GM18508 (cell line): ENCODE measurements at regions not wholly inside any gene's neighbourhood (a gene's known extent, or its start where the extent isn't known, plus 50 kb on each side); places are given as distances from the start of the nearest gene placed in this dataset.
"Not testable (repeated sequence)": the region's sequence is repeated elsewhere in the genome, so short reads cannot be mapped to it uniquely, and the experiment has no call there.

Experiments
- ATAC-seq: cut with Tn5 transposase; IDR thresholded peaks from one replicate; pipeline ENCODE4 v1.9.1; 2021; ENCODE audit warnings: moderate number of reproducible peaks; ENCODE audit not compliant: insufficient read depth, unreplicated experiment

DNA sequence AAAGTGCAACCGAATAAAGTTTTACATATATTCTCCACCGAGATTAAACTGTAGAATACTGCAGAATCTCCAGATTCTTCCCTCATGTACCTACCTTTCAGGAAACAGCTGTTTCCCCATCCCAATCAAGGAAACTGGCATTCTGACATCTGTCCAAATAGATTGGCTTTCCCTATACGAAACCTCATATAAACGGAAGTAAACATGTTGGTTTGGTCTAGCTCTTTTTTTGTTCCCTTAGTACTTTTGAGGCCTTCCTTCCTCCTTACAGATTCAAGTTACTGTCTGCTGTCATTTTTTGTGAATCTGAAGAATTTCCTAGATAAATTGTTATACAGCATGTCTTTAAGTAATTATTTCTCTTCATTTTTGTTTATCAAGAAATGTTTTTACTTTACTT is 554.6 kb downstream of the RPIA start:
- not testable (repeated sequence) for ATAC-seq

DNA sequence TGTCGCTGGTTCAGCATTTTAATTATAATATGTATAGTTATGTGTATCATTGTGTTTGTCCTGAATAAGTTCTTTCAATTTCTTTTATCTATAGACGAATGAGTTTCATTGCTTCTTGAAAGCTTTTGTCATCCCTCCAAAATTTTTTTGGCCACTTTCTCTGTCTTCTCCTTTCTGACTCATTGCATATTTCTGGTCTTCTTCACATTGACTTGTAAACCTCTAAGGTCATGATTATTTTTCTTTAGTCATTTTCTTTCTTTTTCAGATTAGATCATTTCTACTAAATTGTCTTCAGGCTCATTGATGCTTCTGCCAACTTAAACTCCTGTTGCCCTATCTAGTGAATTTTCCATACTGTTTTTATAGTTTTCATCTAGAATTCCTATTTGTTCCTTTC is 555.1 kb downstream of the RPIA start:
- ATAC-seq: not testable (repeated sequence)

DNA sequence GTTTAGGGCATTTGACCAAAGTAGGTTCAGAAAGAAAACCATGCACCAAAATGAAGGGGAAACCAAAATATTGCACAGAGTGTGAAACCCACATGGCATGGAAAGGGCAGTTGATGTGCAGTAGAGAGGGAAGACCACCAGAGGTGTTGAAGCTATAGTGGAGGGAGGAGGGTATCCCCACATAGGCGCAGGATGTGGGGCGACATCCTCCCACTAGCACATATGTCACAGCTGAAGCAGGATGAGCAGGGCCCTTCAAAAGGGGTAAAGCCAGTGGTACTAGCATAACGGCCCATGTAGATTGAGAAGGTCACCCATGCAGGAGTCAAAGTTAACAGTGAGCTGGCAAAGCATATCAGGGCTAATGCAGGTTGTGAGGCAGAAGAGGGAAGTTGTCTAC is 563.5 kb downstream of the RPIA start:
- not testable (repeated sequence) for ATAC-seq

DNA sequence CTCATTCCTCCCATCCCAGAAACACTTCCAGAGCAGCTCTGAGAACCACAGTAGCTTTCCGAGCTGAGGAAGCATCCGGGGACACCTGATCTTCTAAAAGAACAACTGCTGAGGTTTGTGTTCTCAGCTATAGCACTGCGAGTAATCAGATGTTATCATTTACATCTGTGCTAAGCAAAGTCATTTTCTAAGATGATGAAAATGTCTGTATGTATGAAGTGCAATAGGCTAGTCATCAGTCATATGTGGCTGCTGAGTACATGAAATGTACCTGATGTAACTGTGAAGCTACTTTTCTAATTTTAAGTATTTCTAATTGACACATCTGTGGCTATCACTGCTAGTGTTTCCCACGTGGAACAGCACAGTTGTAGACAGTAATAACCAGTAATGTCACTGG is 582.0 kb downstream of the RPIA start:
- ATAC-seq: not testable (repeated sequence)

DNA sequence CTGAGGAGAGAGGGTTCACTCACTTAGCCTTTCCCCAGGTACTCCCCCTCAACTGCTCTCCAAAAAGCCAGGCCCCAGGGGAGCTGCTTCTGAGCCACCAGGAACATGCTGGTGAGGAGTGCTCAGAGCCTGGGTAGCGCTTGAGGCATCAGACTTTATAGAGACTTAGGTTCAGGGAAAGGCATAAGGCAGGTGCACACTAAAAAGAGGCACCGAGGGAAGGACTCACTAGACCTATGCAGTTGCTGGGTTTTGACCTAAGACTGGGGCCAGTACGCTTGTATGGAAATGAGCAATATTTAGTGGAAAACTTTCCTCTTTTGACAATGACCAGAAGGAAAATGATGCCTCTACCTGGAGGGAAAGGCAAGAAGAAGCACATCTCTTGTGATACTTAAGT is 589.1 kb downstream of the RPIA start:
- ATAC-seq: not testable (repeated sequence)

DNA sequence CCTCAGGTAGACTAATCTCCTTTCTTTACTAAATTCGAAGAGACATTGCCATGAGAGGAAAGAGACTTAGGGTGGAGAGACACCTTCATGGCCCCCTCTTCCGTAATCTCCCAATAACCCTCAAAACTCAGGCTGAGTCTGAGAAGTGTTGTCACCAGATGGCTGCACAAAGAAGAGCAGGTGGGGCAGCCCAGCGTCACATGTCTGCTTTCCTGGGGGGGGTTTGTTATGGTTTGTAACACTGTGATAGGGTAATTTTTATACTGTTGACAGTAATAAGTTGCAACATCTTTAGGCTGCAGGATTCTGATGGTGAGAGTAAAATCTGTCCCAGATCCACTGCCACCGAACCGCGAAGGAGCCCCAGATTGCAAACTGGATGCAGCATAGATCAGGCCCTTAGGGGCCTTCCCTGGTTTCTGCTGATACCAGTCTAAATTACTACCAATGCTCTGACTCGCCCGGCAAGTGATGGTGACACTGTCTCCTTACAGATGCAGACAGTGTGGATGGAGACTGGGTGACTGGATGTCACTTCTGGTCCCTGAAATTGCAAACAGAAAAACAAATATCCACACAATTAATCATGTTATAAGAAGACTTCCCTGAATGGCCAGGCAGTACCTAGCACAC is 595.1 kb downstream of the RPIA start:
- not testable (repeated sequence) for ATAC-seq

DNA sequence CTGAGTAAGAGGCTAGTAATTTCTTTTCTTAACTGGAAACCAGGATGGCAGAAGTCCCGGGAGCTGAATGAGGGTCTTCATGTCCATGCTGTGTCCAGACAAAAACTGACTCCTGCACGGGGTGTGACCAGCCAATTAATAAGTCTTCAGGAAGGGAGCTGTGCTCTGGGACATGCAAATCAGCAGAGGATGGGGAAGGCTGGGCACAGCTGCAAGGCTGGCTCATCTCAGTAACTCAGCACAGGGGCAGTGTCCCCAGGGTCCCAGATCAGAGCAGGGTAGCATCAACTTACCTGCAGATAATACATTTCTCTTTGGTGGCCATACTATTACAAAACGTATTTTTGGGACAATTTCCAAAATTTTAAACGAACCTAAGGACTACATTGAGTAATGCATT is 595.6 kb downstream of the RPIA start:
- not testable (repeated sequence) for ATAC-seq

DNA sequence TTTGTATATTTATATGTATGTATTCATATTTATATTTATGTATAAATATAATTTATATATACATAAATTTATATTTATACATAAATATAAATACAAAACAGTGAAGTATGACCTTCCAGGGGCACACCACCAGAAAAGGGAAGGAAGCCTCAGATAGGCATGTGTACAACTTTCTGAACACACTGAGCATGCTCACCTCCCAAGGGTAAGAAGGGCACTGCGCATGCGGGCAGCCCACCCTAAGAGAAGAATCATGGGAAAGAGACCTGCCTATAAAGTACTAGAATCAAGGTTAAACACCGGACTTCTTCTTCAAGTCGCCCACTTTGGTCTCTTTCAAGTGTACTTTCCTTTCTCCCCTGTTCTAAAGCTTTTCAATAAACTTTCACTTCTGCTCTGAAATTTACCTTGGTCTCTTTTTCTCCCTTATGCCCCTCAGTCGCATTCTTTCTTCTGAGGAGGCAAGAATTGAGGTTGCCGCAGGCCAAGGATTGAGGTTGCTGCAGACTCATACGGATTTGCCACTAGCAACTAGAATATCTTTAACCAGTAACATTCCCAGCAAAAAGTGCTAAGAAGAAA is 600.3 kb downstream of the RPIA start:
- not testable (repeated sequence) for ATAC-seq

DNA sequence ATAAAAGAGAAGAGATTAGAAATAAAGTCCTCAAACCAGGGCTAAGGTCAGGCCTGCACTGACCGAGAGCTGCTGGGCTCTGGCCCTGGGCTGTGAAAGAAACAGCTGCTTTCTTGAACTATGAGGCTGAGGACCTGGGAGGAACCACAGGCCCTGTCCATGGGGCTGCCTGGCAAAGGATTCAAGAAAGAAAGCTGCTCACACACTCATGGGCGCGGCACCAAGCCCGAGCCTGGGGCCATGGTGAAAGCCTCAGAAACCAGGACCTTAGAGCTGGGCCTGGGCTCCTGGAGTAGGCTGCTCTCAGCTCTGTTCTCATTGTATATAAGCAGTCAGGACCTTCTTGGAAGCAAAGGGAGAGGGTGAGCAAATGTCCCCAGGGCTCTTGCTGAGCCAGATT is 601.9 kb downstream of the RPIA start:
- ATAC-seq: not testable (repeated sequence)

DNA sequence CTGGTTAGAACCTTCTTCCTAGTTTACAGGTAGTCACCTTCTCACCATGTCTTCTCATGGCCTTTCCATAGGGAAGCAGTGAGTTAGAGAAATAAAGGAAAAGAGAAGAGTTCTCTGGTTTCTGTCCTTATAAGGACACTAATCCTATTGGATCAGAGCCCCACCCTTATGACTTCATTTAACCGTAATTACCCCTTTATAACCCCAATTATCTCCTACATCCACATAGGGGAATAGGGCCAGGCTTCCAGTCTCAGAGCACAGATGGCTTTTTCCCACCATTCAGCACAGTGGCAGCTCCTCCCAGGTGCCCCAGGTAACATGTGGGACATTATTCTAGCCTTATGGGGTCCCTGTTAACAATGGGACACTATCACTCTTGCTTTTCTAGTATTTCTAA is 602.9 kb downstream of the RPIA start:
- not testable (repeated sequence) for ATAC-seq

DNA sequence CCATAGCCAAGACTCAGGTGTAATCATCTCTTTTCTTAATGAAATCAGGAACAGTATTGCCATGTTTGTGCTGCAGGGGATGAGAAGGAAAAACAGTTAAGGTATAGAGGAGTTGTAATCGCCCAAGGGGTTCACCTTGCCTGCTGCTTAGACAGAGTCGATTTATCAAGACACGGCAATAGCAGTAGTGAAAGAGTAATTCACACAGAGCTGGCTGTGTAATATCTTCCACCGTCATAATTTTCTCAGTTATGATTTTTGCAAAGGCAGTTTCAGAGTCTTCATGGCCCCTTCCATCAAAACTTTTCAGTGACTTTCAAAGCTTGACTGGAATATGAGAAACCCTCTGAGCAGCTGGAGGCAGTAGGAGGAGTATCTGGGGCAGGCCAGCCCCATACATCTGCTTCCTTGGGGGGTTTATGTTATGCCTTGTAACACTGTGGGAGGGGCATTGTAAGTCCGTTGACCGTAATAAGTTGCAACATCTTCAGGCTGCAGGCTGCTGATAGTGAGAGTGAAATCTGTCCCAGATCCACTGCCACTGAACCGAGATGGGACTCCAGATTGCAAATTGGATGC is 605.4 kb downstream of the RPIA start:
- ATAC-seq: not testable (repeated sequence)

DNA sequence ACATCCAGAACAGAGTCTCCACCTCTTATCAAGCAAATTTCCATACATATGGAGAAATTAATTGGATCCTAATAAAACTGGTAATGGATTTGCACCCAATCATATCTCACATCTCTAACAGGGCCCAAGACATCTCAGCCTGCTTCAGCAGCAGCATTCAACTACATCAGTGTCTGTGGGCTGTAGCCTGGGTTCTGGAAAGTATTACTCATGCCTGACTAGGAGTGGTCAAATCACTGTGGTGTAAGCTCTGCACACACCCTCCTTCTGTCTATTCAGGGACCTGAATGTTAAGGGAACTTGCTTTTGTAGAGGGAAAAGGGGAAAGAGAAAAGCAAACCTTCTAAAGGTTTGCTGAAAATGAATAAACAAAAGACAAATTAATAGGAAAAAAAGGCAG is 607.7 kb downstream of the RPIA start:
- ATAC-seq: not testable (repeated sequence)

DNA sequence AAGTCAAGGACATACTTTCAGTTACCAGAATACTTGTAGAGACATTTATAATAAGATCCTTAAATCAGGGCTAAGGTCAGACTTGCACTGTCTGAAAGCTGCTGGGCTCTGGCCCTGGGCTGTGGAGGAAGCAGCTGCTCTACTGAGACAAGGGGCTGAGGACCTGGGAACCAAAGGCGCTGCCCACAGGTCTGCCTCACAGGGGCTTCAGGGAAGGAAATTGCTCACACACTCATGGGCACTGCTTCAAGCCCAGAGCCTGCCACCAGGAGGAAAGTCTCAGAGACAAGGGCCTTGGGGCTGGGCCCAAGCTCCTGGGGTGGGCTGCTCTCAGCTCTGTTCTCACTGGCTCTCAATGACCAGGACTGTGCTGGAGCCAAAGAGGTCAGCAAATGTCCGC is 614.1 kb downstream of the RPIA start:
- not testable (repeated sequence) for ATAC-seq

DNA sequence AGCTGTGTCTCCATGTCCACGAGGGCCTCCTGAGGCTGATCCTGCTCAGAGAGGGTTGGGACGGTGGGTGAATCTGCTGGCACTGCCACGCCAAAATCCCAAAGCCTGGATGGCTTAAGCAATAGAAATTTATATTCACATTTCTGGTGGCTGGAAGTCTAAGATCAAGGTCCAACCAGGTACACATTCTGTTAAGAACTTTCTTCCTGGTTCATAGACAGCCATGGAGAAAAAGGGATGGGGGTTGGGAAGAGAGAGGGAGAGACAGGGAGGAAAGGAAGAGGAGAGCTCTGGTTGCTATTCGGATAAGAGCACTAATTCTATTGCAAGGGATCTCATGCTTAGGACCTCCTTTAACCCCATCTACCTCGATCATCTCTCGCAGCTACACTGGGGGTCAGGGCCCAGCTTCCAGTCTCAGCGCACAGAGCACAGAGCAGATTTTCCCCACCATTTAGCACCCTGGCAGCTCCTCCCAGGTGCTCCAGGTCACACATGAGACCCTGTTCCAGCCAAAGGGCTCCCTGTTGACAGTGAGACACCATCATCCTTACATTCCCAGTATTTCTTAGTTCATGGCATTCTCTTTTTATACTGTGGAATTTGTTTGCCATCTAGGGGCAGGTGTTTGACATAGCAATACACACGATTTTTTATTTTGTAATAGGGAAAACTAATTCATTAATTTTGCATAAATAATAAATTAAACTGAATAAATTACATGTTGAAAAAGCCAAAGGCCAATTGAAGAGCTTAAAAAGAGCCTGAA is 615.6 kb downstream of the RPIA start:
- not testable (repeated sequence) for ATAC-seq

DNA sequence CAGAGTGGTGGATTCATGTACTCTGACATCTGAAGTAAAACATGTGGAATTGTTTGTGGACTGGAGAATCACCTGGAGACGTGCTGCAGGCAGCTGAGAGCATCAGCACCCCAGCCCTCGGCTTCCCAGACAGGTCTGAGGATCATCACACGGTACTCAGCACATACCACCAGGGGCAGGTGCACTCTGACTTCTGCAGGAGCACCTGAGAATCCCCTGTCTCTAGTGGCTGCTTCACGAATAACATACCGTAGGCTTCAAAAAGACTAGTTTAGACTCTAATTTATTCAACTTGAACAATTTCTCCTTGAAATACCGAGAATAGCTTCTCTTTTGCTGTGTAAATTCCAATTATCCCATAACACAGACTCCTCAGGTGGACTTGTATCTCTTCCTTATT is 627.5 kb downstream of the RPIA start:
- not testable (repeated sequence) for ATAC-seq

DNA sequence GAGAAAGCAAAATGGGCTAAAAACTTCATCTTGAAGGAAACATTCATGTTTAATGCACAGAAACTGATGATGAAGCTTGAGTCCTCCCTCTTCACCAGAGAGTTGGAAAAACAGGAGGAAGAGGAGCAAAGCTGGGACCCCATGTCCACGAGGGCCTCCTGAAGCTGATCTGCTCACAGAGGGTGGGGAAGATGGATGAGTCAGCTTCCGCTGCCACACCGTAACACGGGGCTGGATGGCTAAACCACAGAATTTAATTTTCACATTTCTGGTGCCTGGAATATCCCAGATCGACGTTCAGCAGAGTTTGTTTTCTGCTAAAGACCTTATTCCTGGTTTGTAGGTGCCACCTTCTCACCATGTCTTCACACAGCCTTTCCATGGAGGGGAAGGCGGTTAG is 634.4 kb downstream of the RPIA start:
- ATAC-seq: not testable (repeated sequence)

DNA sequence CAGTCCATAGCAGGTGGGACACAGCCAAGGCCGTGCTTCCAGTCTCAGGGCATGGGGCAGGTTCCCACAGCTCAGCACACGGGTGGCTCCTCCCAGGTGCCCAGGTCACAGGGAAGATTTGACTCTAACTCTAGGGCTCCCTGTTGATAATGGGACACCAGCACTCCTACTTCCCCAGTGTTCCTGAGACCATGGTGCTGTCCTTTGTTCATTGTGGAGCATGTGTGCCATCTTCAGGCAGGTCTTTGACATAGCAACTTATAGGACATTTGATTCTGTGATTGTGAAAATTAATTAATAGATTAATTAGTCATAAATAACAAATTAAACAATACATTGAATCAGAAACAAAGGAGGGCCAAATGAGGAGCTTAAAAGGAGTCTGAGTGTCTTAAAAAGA is 635.0 kb downstream of the RPIA start:
- not testable (repeated sequence) for ATAC-seq

DNA sequence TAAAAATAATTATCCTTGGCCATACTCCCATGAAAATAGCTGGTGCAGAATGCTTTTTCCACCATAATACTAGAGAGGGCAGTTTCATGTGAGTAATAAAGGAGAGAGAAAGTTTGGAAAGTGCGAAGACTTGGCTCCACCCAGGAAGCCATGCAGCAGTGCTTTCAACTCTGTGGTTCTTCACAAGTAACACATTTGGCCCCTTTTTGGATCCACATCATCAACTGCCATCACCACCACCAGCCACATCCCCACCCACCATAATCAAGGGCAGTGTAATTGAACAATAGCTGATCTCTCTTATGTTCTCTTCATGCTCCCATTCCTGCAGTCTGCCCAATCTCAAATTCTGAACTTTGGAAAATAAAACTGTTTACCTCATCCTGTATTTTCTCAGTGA is 637.3 kb downstream of the RPIA start:
- ATAC-seq: not testable (repeated sequence)
